GM21619 (cell line): ENCODE measurements at regions not wholly inside any gene's neighbourhood (a gene's known extent, or its start where the extent isn't known, plus 50 kb on each side); places are given as distances from the start of the nearest gene placed in this dataset.

Experiments used
- ATAC-seq: cut with Tn5 transposase; IDR thresholded peaks from one replicate; pipeline ENCODE4 v1.9.1; 2021; ENCODE audit not compliant: unreplicated experiment

- ATAC-seq: no peak
These were observed 189.0 kb upstream of the FRMPD4 start for GRCh38 chrX:11949291-11949690.

GRCh38 chrX:11952176-11952720 lies 186.0 kb upstream of the FRMPD4 start:
- no peak for ATAC-seq

GRCh38 chrX:11953615-11954014 lies 184.7 kb upstream of the FRMPD4 start:
- ATAC-seq: no peak

GRCh38 chrX:11954176-11954575 lies 184.1 kb upstream of the FRMPD4 start:
- no peak for ATAC-seq

- ATAC-seq: no peak
These were observed 178.2 kb upstream of the FRMPD4 start for GRCh38 chrX:11960031-11960430.

GRCh38 chrX:11965436-11965835 lies 172.8 kb upstream of the FRMPD4 start:
- ATAC-seq: no peak

- ATAC-seq: no peak
These were observed 170.0 kb upstream of the FRMPD4 start for GRCh38 chrX:11967986-11968869.

GRCh38 chrX:11968991-11969390 lies 169.3 kb upstream of the FRMPD4 start:
- ATAC-seq: no peak

GRCh38 chrX:11970578-11971359 lies 167.5 kb upstream of the FRMPD4 start:
- no peak for ATAC-seq

- no peak for ATAC-seq
These were observed 161.6 kb upstream of the FRMPD4 start for GRCh38 chrX:11976663-11977062.

- ATAC-seq: no peak
These were observed 146.0 kb upstream of the FRMPD4 start for GRCh38 chrX:11992271-11992670.

- ATAC-seq: no peak
These were observed 143.1 kb upstream of the FRMPD4 start for GRCh38 chrX:11995146-11995545.

GRCh38 chrX:11996810-11997209 lies 141.5 kb upstream of the FRMPD4 start:
- ATAC-seq: no peak

- no peak for ATAC-seq
These were observed 139.3 kb upstream of the FRMPD4 start for GRCh38 chrX:11998944-11999343.

GRCh38 chrX:12002876-12003275 lies 135.4 kb upstream of the FRMPD4 start:
- no peak for ATAC-seq

GRCh38 chrX:12007881-12008280 lies 130.4 kb upstream of the FRMPD4 start:
- ATAC-seq: no peak

GRCh38 chrX:12010436-12010835 lies 127.8 kb upstream of the FRMPD4 start:
- no peak for ATAC-seq

- no peak for ATAC-seq
These were observed 127.2 kb upstream of the FRMPD4 start for GRCh38 chrX:12011075-12011474.

- no peak for ATAC-seq
These were observed 125.1 kb upstream of the FRMPD4 start for GRCh38 chrX:12013211-12013618.

- ATAC-seq: no peak
These were observed 116.6 kb upstream of the FRMPD4 start for GRCh38 chrX:12021698-12022097.

- no peak for ATAC-seq
These were observed 111.8 kb upstream of the FRMPD4 start for GRCh38 chrX:12026481-12026880.

- no peak for ATAC-seq
These were observed 106.2 kb upstream of the FRMPD4 start for GRCh38 chrX:12032082-12032481.
